Panc1 (cell line): ENCODE measurements at regions not wholly inside any gene's neighbourhood (a gene's known extent, or its start where the extent isn't known, plus 50 kb on each side); places are given as distances from the start of the nearest gene placed in this dataset.

ENCODE experiments used
- ATAC-seq: fragments of 200-7000 bp; cut with Tn5 transposase; 2 replicates; pipeline ENCODE4 v1.9.1; 2020; ENCODE audit warnings: mild to moderate bottlenecking, moderate library complexity
- BruUV-seq: library from RNA; stranded (reverse); fragments of 400-500 nt; replicated peaks from 2 replicates; lab custom pipeline; 2021; lab: Mats Ljungman, UMichigan
- CTCF ChIA-PET: fragments of 300-600 bp; sonication (Branson Sonifier 250); formaldehyde crosslinking; loops from one replicate; lab custom pipeline; 2022; ENCODE audit warnings: antibody characterized with exemption; lab: Charles Lee
- POLR2A ChIA-PET: fragments of 300-600 bp; sonication (Branson Sonifier 250); formaldehyde crosslinking; loops from one replicate; lab custom pipeline; 2022; ENCODE audit warnings: antibody characterized with exemption; lab: Charles Lee
- DNase-seq: peaks from one replicate; pipeline ENCODE4 v3.0.0-alpha.2; 2010; ENCODE audit warnings: low read depth, low spot score
- H3K27ac ChIP-seq: 2 replicates; pipeline ENCODE4 v1.5.1; 2011; ENCODE audit warnings: mild to moderate bottlenecking, low read length, inconsistent platforms
- H3K27me3 ChIP-seq: fragments of 200-500 bp; sonication (Bioruptor generic); 2 replicates; pipeline ENCODE4 v1.6.0; 2014; ENCODE audit warnings: low read length, inconsistent platforms; ENCODE audit not compliant: control insufficient read depth, insufficient read depth
- H3K36me3 ChIP-seq: fragments of 200-500 bp; sonication (Bioruptor generic); 2 replicates; pipeline ENCODE4 v1.5.1; 2014; ENCODE audit warnings: inconsistent platforms, mild to moderate bottlenecking, low read length, moderate library complexity; ENCODE audit not compliant: control insufficient read depth, insufficient read depth
- H3K4me1 ChIP-seq: 2 replicates; pipeline ENCODE4 v1.5.1; 2011; ENCODE audit warnings: inconsistent platforms, mild to moderate bottlenecking, low read length, moderate library complexity; ENCODE audit not compliant: control insufficient read depth, insufficient read depth
- H3K4me3 ChIP-seq, 2 experiments: 2 replicates each; pipeline ENCODE4 v1.5.1; 2011 to 2012; ENCODE audit warnings: low read depth in 2 of 2, low read length in 2 of 2, mild to moderate bottlenecking in 2 of 2, inconsistent platforms in 1 of 2, moderate library complexity in 1 of 2
- H3K9me3 ChIP-seq: fragments of 200-500 bp; sonication (Bioruptor generic); 2 replicates; pipeline ENCODE4 v1.5.1; 2014; ENCODE audit warnings: low read depth, mild to moderate bottlenecking, inconsistent platforms, low read length, moderate library complexity; ENCODE audit not compliant: control insufficient read depth, insufficient read depth
- POLR2AphosphoS5 ChIP-seq: IDR thresholded peaks from 2 replicates; pipeline ENCODE4 v1.6.1; 2012; ENCODE audit warnings: mild to moderate bottlenecking, low read depth, low read length, moderate library complexity
- SIN3A ChIP-seq: IDR thresholded peaks from 2 replicates; pipeline ENCODE4 v1.6.1; 2012; ENCODE audit warnings: low read depth, mild to moderate bottlenecking, low read length, moderate library complexity, borderline replicate concordance; ENCODE audit not compliant: insufficient read depth
- TCF7L2 ChIP-seq: IDR thresholded peaks from 2 replicates; pipeline ENCODE4 v1.6.1; 2011; ENCODE audit warnings: mild to moderate bottlenecking, low read depth, low read length, inconsistent platforms
- in situ Hi-C: cut with HindIII; loops from 2 replicates; pipeline ENCODE4 v1.10.0; 2016; ENCODE audit warnings: low sequenced_read_pairs, low pct_unique_long_range_greater_than_20kb
- intact Hi-C: fragments of 100-400 bp; cut with micrococcal nuclease; formaldehyde crosslinking; loops from one replicate; pipeline ENCODE4 v1.10.0; 2022; ENCODE audit not compliant: unreplicated experiment
- TF ChIP-seq, protein P1 (sequence below), 2 experiments: IDR thresholded peaks; 2 replicates each; pipeline ENCODE4 v1.6.1; 2011 to 2012; ENCODE audit warnings: low read depth in 2 of 2, control low read depth in 1 of 2, low read length in 1 of 2, mild to moderate bottlenecking in 1 of 2, moderate library complexity in 1 of 2; ENCODE audit not compliant: insufficient read depth in 1 of 2
- TF ChIP-seq, protein P2 (sequence below): fragments of 450-650 bp; IDR thresholded peaks from 2 replicates; pipeline ENCODE4 v1.5.1; 2017; ENCODE audit warnings: mild to moderate bottlenecking

DNA sequence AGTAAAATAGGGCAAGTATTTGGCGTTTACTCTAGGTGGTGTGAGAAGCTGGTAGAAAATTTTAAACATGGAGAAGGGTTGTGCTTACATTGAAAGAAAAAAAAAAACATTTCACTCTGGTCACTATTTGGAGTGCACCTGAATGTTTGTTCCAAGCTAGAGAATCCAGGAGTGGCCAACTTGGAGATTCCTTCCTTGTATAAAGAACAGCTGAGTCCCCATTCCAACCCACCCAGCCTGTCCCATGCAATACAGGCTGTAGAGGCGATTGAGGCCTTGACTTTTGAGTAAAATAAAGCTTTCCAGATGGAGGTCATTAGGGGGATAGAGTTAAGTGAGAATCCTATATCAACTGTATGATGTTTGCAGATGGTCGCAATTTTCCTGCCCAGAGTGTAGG is 203.8 kb upstream of the SYT4 start:
- no peak overlapping the region for H3K4me3 ChIP-seq
- CTCF ChIA-PET, result no interaction called here
- H3K27me3 ChIP-seq, result no peaks in the 10 kb centered on the region
- TF ChIP-seq TCF7L2 (no peak), SIN3A (no peak), POLR2AphosphoS5 (no peak)
- TF ChIP-seq, protein P1, sequence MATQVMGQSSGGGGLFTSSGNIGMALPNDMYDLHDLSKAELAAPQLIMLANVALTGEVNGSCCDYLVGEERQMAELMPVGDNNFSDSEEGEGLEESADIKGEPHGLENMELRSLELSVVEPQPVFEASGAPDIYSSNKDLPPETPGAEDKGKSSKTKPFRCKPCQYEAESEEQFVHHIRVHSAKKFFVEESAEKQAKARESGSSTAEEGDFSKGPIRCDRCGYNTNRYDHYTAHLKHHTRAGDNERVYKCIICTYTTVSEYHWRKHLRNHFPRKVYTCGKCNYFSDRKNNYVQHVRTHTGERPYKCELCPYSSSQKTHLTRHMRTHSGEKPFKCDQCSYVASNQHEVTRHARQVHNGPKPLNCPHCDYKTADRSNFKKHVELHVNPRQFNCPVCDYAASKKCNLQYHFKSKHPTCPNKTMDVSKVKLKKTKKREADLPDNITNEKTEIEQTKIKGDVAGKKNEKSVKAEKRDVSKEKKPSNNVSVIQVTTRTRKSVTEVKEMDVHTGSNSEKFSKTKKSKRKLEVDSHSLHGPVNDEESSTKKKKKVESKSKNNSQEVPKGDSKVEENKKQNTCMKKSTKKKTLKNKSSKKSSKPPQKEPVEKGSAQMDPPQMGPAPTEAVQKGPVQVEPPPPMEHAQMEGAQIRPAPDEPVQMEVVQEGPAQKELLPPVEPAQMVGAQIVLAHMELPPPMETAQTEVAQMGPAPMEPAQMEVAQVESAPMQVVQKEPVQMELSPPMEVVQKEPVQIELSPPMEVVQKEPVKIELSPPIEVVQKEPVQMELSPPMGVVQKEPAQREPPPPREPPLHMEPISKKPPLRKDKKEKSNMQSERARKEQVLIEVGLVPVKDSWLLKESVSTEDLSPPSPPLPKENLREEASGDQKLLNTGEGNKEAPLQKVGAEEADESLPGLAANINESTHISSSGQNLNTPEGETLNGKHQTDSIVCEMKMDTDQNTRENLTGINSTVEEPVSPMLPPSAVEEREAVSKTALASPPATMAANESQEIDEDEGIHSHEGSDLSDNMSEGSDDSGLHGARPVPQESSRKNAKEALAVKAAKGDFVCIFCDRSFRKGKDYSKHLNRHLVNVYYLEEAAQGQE (IDR thresholded peaks at IDR 0.05; ENCODE audit: insufficient read depth in 1 of 2, low read depth in 2 of 2, low read length in 1 of 2), result no peak
- TF ChIP-seq, protein P2, sequence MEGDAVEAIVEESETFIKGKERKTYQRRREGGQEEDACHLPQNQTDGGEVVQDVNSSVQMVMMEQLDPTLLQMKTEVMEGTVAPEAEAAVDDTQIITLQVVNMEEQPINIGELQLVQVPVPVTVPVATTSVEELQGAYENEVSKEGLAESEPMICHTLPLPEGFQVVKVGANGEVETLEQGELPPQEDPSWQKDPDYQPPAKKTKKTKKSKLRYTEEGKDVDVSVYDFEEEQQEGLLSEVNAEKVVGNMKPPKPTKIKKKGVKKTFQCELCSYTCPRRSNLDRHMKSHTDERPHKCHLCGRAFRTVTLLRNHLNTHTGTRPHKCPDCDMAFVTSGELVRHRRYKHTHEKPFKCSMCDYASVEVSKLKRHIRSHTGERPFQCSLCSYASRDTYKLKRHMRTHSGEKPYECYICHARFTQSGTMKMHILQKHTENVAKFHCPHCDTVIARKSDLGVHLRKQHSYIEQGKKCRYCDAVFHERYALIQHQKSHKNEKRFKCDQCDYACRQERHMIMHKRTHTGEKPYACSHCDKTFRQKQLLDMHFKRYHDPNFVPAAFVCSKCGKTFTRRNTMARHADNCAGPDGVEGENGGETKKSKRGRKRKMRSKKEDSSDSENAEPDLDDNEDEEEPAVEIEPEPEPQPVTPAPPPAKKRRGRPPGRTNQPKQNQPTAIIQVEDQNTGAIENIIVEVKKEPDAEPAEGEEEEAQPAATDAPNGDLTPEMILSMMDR, result no peak
- no TSS peak for BruUV-seq
- DNase-seq (no peak), ATAC-seq (no peak)
- no peak overlapping the region for H3K27ac ChIP-seq
- intact Hi-C loops, result no loop called here
- POLR2A ChIA-PET, result no interaction called here
- no peaks in the 10 kb centered on the region for H3K4me1 ChIP-seq
- in situ Hi-C loops, result no loop called here
- H3K9me3 ChIP-seq, result no peaks in the 10 kb centered on the region
- no peaks in the 10 kb centered on the region for H3K36me3 ChIP-seq

DNA sequence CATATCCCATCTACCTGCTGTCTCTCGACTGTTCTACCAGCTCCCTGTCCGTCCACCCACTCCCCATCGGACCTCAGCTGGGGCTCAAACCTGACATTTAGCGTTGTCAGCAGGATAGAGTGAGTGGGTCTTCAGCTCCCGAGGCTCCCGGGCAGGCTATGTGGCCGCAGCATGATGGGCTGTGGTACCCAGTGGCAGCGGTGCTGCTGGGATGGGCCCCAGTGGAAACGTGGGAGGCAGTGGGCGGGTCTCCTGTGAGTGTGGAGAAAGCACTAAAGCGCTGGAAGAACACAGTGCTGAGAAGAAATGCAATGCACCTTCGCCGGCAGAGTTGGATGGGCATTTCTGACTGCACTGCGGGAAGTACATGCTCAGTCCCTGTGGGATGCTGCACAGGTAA is 204.8 kb upstream of the SYT4 start:
- in situ Hi-C loops, result no loop called here
- CTCF ChIA-PET, result no interaction called here
- BruUV-seq, result no TSS peak

More for the DNA sequence above, 204.8 kb upstream of the SYT4 start:
- Histone ChIP-seq H3K27me3 (no peaks in the 10 kb centered on the region), H3K4me1 (no peaks in the 10 kb centered on the region), H3K9me3 (no peaks in the 10 kb centered on the region), H3K27ac (no peak overlapping the region), H3K4me3 (no peak overlapping the region), H3K36me3 (no peaks in the 10 kb centered on the region)
- no peak for DNase-seq
- POLR2A ChIA-PET, result no interaction called here
- ATAC-seq, result no peak
- intact Hi-C loops, result no loop called here
- TF ChIP-seq, protein P2, result no peak
- no peak for TF ChIP-seq SIN3A
- TF ChIP-seq TCF7L2, result no peak
- TF ChIP-seq, protein P1 (IDR thresholded peaks at IDR 0.05; ENCODE audit: insufficient read depth in 1 of 2, low read depth in 2 of 2, low read length in 1 of 2), result no peak
- TF ChIP-seq POLR2AphosphoS5, result no peak
